BJ (cell line): ENCODE measurements at regions not wholly inside any gene's neighbourhood (a gene's known extent, or its start where the extent isn't known, plus 50 kb on each side); places are given as distances from the start of the nearest gene placed in this dataset.

Source experiments
- CTCF ChIA-PET: fragments of 350-600 bp; formaldehyde crosslinking; extraction: SDS; loops from one replicate; lab custom pipeline; 2021; ENCODE audit warnings: antibody characterized with exemption, inconsistent platforms; lab: Yijun Ruan, JAX
- POLR2A ChIA-PET: fragments of 300-600 bp; sonication (Branson Sonifier 250); formaldehyde crosslinking; extraction: SDS; loops from one replicate; lab custom pipeline; 2021; ENCODE audit warnings: antibody characterized with exemption; lab: Charles Lee
- DNase-seq: peaks from one replicate; pipeline ENCODE4 v3.0.0-alpha.2; 2011; ENCODE audit warnings: low read depth
- H3K27me3 ChIP-seq: 2 replicates; pipeline ENCODE4 v1.6.0; 2011; ENCODE audit warnings: low read length; ENCODE audit not compliant: control insufficient read depth, insufficient read depth
- H3K36me3 ChIP-seq: 2 replicates; pipeline ENCODE4 v1.5.1; 2011; ENCODE audit warnings: low read length; ENCODE audit not compliant: control insufficient read depth, insufficient read depth
- H3K4me3 ChIP-seq: 2 replicates; pipeline ENCODE4 v1.5.1; 2011; ENCODE audit warnings: low read depth, mild to moderate bottlenecking, control low read depth, low read length
- TF ChIP-seq, protein P1 (sequence below): IDR thresholded peaks from 2 replicates; pipeline ENCODE4 v1.5.1; 2011; ENCODE audit warnings: low read depth, mild to moderate bottlenecking, control low read depth, inconsistent platforms, low read length, moderate library complexity; ENCODE audit not compliant: insufficient read depth

- CTCF ChIA-PET = no interaction called here
- H3K4me3 ChIP-seq = no peak overlapping the region
These were observed 1291.3 kb downstream of the FSTL5 start for GRCh38 chr4:160872491-160872890.

DNA sequence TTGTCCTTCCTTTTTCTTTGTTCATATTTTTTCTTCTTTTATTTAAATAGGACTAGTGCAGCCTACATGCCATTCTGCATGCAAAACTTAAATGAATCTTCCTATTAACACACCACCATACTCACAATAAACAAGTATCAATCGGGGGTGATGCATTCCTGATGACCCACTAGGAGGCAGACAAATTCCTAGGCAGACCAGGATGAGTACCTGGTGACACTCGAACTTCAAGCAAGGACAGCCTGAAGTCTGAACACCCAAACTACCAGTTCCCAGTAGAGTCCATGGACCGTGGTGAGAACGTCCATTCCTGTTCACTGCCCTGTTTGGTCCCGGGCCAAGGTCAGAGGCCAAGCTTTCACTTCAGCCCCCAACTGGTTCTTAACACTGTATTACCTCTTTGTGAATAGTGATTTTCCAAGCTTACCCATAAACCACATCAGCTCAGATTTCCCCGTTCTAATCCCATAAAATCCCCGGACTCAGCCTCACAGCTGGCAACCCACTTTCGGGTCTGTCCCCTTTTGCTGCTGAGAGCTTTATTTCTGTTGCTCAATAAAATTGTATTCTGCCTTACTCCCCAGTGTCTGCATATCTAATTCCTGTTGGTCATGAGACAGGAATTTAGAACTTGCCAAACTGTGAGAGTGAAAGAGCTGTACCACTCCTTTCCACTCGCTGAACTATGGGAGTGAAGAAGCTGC is 1286.6 kb downstream of the FSTL5 start:
- CTCF ChIA-PET = interaction anchor here (0.5 kb wide), 1 partner anchor 1478 kb away, joined by 3 read pairs; no protein-coding TSS in a partner anchor
- POLR2A ChIA-PET = no interaction called here
- Histone ChIP-seq H3K36me3 (no peaks in the 10 kb centered on the region), H3K4me3 (no peak overlapping the region), H3K27me3 (no peaks in the 10 kb centered on the region)
- TF ChIP-seq, protein P1, sequence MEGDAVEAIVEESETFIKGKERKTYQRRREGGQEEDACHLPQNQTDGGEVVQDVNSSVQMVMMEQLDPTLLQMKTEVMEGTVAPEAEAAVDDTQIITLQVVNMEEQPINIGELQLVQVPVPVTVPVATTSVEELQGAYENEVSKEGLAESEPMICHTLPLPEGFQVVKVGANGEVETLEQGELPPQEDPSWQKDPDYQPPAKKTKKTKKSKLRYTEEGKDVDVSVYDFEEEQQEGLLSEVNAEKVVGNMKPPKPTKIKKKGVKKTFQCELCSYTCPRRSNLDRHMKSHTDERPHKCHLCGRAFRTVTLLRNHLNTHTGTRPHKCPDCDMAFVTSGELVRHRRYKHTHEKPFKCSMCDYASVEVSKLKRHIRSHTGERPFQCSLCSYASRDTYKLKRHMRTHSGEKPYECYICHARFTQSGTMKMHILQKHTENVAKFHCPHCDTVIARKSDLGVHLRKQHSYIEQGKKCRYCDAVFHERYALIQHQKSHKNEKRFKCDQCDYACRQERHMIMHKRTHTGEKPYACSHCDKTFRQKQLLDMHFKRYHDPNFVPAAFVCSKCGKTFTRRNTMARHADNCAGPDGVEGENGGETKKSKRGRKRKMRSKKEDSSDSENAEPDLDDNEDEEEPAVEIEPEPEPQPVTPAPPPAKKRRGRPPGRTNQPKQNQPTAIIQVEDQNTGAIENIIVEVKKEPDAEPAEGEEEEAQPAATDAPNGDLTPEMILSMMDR = no peak
- DNase-seq = no peak

More at GRCh38 chr4:160872491-160872890, 1291.3 kb downstream of the FSTL5 start:
- POLR2A ChIA-PET = no interaction called here
- no peaks in the 10 kb centered on the region for H3K27me3 ChIP-seq
- no peaks in the 10 kb centered on the region for H3K36me3 ChIP-seq
- TF ChIP-seq, protein P1 = no peak
- DNase-seq = no peak

- no peak overlapping the region for H3K4me3 ChIP-seq
- ChIA-PET POLR2A (no interaction called here), CTCF (no interaction called here)
- no peaks in the 10 kb centered on the region for H3K27me3 ChIP-seq
- TF ChIP-seq, protein P1 = no peak
- no peak for DNase-seq
- H3K36me3 ChIP-seq = no peaks in the 10 kb centered on the region
These were observed 1283.6 kb downstream of the FSTL5 start for GRCh38 chr4:160880180-160880579.

DNA sequence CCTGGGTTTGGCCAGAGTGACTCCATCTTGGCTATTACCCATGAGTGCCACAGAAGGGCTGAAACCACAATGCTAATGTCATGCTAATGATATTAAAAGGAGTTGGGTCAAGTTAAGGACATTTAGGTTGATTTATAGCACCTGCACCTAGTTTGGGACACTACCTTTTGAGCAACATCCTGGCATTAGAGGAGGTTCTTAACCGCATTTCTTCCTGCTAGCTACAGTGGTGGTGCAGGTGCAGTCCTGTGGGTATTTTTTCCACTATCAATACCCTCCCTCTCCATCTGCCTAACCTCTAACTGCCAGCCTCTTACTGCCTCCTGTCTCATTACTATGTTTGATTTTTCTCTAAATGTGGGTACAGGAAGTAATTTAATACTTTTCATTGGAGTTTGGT is 1276.1 kb downstream of the FSTL5 start:
- TF ChIP-seq, protein P1 = no peak
- ChIA-PET CTCF (interaction anchor here (0.6 kb wide), 1 partner anchor 1684 kb away, joined by 3 read pairs; no protein-coding TSS in a partner anchor), POLR2A (no interaction called here)
- Histone ChIP-seq H3K4me3 (no peak overlapping the region), H3K27me3 (no peaks in the 10 kb centered on the region), H3K36me3 (no peaks in the 10 kb centered on the region)
- DNase-seq = no peak

DNA sequence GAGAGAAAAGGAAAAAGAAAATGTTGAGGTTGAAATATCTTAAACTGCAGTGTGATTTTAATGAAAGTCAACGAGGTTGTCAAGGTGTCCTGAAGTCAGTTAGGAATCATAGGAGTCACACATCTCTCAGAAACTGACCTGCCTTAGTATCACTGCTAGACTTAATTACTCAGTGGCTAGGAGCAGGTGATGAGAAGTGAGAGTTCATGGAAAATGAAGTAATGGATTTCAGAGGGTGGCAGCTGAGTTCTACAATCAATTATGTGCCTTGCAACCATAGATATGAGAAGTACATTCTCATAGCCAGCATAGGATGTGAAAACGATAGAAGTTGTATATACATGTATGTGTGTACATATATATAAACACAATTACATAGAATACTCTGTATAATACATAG is 1269.7 kb downstream of the FSTL5 start:
- Histone ChIP-seq H3K27me3 (no peaks in the 10 kb centered on the region), H3K36me3 (no peaks in the 10 kb centered on the region), H3K4me3 (no peak overlapping the region)
- ChIA-PET CTCF (interaction anchor here (0.6 kb wide), 1 partner anchor 58 kb away, joined by 3 read pairs; no protein-coding TSS in a partner anchor), POLR2A (no interaction called here)
- TF ChIP-seq, protein P1 = no peak
- DNase-seq = no peak
